ENCODE measurements at regions not wholly inside any gene's neighbourhood (a gene's known extent, or its start where the extent isn't known, plus 50 kb on each side); places are given as distances from the start of the nearest gene placed in this dataset.

DNA sequence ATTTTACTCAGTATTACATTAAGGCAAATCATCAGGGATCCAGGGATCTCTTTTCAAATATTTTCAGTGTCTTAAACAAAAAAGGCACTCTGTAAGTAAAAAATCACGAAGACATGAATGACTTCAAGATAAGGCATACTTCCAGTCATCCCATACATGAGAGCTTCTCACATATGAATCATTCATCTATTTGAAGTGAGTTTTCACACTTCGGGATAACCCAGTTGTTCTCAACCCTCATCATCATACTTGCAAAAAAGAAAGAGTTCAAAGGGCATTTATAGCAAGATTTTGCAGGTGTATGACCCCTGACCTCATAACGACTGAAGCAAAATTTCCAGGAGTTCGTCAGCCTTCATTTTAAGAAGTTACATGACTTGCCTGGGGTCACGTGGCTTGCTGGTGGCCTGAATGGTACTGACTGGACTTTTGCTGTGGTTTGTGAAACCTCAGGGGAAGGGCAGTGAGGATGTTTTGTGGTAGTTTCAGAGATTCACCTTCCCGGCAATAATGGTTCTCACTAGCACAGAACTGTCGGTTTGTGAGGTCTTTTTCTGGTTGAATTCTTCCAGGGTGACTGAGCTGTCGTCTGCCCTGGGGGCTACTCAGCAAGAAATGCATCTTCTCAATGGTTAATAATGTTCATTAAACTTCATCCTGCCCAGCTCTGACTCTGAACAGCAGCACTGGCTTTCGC lies 115.8 kb upstream of the SHISA3 start:
- DNase-seq (ENCODE audit: low read depth, low spot score): peak; percentile 53
- Histone ChIP-seq H2AFZ (ENCODE audit: control insufficient read depth, low read depth, low read length) (peak overlapping the region; percentile 18), H3K4me3 (no peak overlapping the region), H3K9me3 (replicated peaks; ENCODE audit: control insufficient read depth, insufficient read depth, low read length) (no peaks in the 10 kb centered on the region), H3K27me3 (replicated peaks in 1 of 2; ENCODE audit: control insufficient read depth in 2 of 2, insufficient read depth in 2 of 2, low read length in 1 of 2) (no peaks in the 10 kb centered on the region), H3K79me2 (ENCODE audit: control insufficient read depth, insufficient read depth, low read length) (no peaks in the 10 kb centered on the region), H4K20me1 (ENCODE audit: control insufficient read depth, insufficient read depth) (no peaks in the 10 kb centered on the region), H3K9ac (ENCODE audit: control insufficient read depth, insufficient read depth, low read length) (no peak overlapping the region), H3K27ac (ENCODE audit: control insufficient read depth, insufficient read depth) (no peak overlapping the region), H3K4me1 (ENCODE audit: control insufficient read depth, insufficient read depth, low read length) (peaks cover 28% of the 10 kb centered on the region), H3K36me3 (ENCODE audit: control insufficient read depth in 2 of 2, insufficient read depth in 2 of 2, low read length in 1 of 2) (no peaks in the 10 kb centered on the region), H3K4me2 (ENCODE audit: control insufficient read depth, insufficient read depth) (peak overlapping the region; percentile 46)
- FAIRE-seq: no peak
- BruUV-seq (replicated peaks): no TSS peak
- CTCF ChIA-PET: interaction anchor here (0.6 to 5.3 kb wide), 25 partner anchors 11 to 465 kb away, joined by 3 to 54 read pairs (median 4); no protein-coding TSS in a partner anchor
- intact Hi-C loops (cut with micrococcal nuclease; ENCODE audit: unreplicated experiment): loop anchor here (1.0 to 10.0 kb wide), 6 partner anchors 91 to 589 kb away; partner anchors contain the start of gene SLC30A9
- RAD21 ChIA-PET (ENCODE audit: unreplicated experiment): interaction anchor here (1.0 to 5.1 kb wide), 5 partner anchors 9 to 239 kb away, joined by 3 to 35 read pairs (median 3); no protein-coding TSS in a partner anchor
- under 1% methylated on average over 9 of the region's 9 CpGs for WGBS (ENCODE audit: insufficient coverage, insufficient replicate concordance, low lambda C conversion rate, missing lambda C conversion rate)
- peak; percentile 76 for ATAC-seq
- POLR2A ChIA-PET: no interaction called here
- in situ Hi-C loops (cut with MboI): loop anchor here (5.0 kb wide), 1 partner anchor 236 kb away; no protein-coding TSS in a partner anchor
- SMC1A ChIA-PET (ENCODE audit: uncharacterized antibody, unreplicated experiment): interaction anchor here (0.8 to 2.4 kb wide), 7 partner anchors 110 to 536 kb away, joined by 3 to 29 read pairs (median 5); no protein-coding TSS in a partner anchor
- no peak for TF ChIP-seq JUND (IDR thresholded peaks at IDR 0.05; ENCODE audit: low read depth, low read length)
- TF ChIP-seq RAD51 (IDR thresholded peaks at IDR 0.05): peak; percentile 87; the same call in 1 of the 2 replicates
- TF ChIP-seq TARDBP (IDR thresholded peaks at IDR 0.05; ENCODE audit: borderline replicate concordance): no peak
- peak; percentile 61; the same call in 1 of the 2 replicates for TF ChIP-seq MTA3 (IDR thresholded peaks at IDR 0.05; ENCODE audit: borderline replicate concordance, low read length)
- peak; percentile 82 for TF ChIP-seq NR2C1 (IDR thresholded peaks at IDR 0.05)
- no peak for TF ChIP-seq TCF3 (IDR thresholded peaks at IDR 0.05; ENCODE audit: borderline replicate concordance, insufficient read depth, low read depth, low read length)
- TF ChIP-seq, protein P1, sequence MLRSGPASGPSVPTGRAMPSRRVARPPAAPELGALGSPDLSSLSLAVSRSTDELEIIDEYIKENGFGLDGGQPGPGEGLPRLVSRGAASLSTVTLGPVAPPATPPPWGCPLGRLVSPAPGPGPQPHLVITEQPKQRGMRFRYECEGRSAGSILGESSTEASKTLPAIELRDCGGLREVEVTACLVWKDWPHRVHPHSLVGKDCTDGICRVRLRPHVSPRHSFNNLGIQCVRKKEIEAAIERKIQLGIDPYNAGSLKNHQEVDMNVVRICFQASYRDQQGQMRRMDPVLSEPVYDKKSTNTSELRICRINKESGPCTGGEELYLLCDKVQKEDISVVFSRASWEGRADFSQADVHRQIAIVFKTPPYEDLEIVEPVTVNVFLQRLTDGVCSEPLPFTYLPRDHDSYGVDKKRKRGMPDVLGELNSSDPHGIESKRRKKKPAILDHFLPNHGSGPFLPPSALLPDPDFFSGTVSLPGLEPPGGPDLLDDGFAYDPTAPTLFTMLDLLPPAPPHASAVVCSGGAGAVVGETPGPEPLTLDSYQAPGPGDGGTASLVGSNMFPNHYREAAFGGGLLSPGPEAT (IDR thresholded peaks at IDR 0.05; ENCODE audit: low read depth): no peak
- TF ChIP-seq, protein P2, sequence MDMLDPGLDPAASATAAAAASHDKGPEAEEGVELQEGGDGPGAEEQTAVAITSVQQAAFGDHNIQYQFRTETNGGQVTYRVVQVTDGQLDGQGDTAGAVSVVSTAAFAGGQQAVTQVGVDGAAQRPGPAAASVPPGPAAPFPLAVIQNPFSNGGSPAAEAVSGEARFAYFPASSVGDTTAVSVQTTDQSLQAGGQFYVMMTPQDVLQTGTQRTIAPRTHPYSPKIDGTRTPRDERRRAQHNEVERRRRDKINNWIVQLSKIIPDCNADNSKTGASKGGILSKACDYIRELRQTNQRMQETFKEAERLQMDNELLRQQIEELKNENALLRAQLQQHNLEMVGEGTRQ (IDR thresholded peaks at IDR 0.05; ENCODE audit: borderline replicate concordance, low read depth, low read length): peak; percentile 42; the same call in 1 of the 2 replicates
- no peak for TF ChIP-seq SPI1 (IDR thresholded peaks at IDR 0.05; ENCODE audit: borderline replicate concordance, insufficient read depth, low read depth, low read length)
- TF ChIP-seq, protein P3, sequence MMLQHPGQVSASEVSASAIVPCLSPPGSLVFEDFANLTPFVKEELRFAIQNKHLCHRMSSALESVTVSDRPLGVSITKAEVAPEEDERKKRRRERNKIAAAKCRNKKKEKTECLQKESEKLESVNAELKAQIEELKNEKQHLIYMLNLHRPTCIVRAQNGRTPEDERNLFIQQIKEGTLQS (IDR thresholded peaks at IDR 0.05; ENCODE audit: borderline replicate concordance, extremely low read depth, low read depth, low read length): peak; percentile 42; the same call in 1 of the 2 replicates
- no peak for TF ChIP-seq ATF7 (IDR thresholded peaks at IDR 0.05; ENCODE audit: low read depth)
- TF ChIP-seq BRCA1 (IDR thresholded peaks at IDR 0.05; ENCODE audit: low read depth, low read length): no peak
- TF ChIP-seq BHLHE40 (IDR thresholded peaks at IDR 0.05; ENCODE audit: borderline replicate concordance in 1 of 2, low read depth in 2 of 2, low read length in 1 of 2): peak in 1 of 2 experiments; percentile 36; a peak in 1 of 4 replicates
- no peak for TF ChIP-seq CHD1 (IDR thresholded peaks at IDR 0.05; ENCODE audit: low read depth, low read length)
- peak; percentile 77 for TF ChIP-seq NFIC (IDR thresholded peaks at IDR 0.05; ENCODE audit: low read depth, low read length)
- TF ChIP-seq, protein P4, sequence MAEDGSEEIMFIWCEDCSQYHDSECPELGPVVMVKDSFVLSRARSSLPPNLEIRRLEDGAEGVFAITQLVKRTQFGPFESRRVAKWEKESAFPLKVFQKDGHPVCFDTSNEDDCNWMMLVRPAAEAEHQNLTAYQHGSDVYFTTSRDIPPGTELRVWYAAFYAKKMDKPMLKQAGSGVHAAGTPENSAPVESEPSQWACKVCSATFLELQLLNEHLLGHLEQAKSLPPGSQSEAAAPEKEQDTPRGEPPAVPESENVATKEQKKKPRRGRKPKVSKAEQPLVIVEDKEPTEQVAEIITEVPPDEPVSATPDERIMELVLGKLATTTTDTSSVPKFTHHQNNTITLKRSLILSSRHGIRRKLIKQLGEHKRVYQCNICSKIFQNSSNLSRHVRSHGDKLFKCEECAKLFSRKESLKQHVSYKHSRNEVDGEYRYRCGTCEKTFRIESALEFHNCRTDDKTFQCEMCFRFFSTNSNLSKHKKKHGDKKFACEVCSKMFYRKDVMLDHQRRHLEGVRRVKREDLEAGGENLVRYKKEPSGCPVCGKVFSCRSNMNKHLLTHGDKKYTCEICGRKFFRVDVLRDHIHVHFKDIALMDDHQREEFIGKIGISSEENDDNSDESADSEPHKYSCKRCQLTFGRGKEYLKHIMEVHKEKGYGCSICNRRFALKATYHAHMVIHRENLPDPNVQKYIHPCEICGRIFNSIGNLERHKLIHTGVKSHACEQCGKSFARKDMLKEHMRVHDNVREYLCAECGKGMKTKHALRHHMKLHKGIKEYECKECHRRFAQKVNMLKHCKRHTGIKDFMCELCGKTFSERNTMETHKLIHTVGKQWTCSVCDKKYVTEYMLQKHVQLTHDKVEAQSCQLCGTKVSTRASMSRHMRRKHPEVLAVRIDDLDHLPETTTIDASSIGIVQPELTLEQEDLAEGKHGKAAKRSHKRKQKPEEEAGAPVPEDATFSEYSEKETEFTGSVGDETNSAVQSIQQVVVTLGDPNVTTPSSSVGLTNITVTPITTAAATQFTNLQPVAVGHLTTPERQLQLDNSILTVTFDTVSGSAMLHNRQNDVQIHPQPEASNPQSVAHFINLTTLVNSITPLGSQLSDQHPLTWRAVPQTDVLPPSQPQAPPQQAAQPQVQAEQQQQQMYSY (CRISPR knock-in tag; IDR thresholded peaks at IDR 0.05): no peak
- 0 out of 2 replicates have a peak, but pooled peaks have one; percentile 29 for TF ChIP-seq ZNF24 (IDR thresholded peaks at IDR 0.05)
